LNCAP (cell line): ENCODE measurements at regions not wholly inside any gene's neighbourhood (a gene's known extent, or its start where the extent isn't known, plus 50 kb on each side); places are given as distances from the start of the nearest gene placed in this dataset.
A peak's percentile ranks its signal among the peaks of the same experiment; 100 is the strongest.

Experiments used
- TF ChIP-seq, protein P1 (sequence below): fragments of 450-650 bp; IDR thresholded peaks from 2 replicates; pipeline ENCODE4 v1.5.1; 2017; ENCODE audit warnings: mild to moderate bottlenecking

DNA sequence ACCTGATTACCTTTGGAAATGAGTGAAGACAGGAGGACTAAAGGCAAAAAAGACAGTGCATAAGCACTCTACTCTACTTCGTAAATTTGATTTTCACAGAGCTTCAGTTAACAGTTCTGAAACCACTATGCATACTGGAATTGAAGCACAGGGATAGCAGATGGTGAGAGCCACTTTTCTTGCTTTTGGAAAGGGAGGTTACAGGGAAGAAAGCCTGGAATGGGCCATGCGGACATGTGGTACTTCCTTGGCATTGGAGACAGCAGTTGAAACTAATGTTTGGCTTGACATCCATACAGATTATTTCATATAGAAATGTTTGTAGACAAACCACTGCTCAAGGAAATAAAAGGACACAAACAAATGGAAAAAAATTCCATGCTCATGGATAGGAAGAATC is 585.6 kb upstream of the RAB6C start:
- TF ChIP-seq, protein P1, sequence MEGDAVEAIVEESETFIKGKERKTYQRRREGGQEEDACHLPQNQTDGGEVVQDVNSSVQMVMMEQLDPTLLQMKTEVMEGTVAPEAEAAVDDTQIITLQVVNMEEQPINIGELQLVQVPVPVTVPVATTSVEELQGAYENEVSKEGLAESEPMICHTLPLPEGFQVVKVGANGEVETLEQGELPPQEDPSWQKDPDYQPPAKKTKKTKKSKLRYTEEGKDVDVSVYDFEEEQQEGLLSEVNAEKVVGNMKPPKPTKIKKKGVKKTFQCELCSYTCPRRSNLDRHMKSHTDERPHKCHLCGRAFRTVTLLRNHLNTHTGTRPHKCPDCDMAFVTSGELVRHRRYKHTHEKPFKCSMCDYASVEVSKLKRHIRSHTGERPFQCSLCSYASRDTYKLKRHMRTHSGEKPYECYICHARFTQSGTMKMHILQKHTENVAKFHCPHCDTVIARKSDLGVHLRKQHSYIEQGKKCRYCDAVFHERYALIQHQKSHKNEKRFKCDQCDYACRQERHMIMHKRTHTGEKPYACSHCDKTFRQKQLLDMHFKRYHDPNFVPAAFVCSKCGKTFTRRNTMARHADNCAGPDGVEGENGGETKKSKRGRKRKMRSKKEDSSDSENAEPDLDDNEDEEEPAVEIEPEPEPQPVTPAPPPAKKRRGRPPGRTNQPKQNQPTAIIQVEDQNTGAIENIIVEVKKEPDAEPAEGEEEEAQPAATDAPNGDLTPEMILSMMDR = no peak

DNA sequence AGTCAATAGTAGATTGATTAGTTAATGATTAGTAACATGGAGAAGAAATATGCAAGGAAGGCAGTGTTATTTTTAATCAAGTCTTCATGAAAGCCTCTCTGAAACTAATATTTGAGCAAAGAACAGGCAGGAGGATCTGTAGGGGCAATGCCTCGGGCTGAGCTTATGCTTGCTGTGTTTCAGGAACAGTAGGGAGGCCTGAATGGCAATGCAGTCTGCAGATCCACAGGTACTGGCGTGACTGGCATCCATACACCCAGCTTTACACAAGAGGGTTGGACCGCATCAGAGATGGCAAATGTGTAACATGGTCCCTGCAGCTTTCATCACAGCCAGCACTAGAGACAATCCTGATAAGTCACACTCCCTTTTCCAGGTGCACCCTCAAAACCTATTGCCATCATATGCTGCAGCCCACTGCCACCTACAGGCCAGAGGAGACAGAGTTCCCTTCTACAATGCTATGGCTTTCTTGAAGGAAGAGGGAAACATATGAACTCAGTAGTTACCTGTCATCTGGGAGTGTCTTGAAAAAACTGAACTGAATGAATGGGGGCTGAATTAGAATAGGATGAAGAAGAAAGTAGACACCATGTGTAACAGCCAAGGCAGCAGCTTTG is 582.4 kb upstream of the RAB6C start:
- TF ChIP-seq, protein P1 = peak; percentile 77

DNA sequence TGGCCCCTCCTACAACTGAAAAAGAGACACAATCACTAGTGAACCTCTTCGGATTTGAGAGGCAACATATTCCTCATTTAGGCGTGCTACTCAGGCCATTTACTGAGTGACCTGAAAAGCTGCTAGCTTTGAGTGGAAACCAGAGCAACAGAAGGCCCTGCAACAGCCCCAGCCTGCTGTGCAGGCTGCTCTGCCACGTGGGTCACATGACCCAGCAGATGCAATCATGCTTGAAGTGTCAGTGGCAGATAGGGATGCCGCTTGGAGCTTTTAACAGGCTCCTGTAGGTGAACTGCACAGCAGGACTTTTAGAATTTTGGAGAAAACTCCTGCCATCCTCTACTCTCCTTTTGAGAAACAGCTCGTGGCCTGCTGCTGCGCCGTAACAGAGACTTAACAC is 578.6 kb upstream of the RAB6C start:
- TF ChIP-seq, protein P1 = no peak

DNA sequence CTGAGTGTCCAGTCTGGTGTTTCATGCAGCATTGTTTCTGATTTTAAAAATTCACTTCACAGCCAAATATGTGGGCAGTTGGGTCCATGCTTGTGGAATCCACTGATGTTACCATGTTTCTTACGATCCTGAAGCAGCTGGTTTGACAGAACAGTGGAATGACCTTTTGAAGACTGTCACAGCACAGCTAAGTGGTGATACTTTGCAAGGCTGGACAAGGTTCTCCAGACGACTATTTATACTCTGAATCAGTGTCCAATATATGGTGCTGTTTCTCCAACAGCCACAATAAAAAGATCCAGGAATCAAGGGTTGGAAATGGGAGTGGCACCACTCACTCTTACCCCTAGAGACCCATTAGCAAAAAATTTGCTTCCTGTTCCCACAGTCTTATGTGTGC is 577.4 kb upstream of the RAB6C start:
- TF ChIP-seq, protein P1 = no peak

DNA sequence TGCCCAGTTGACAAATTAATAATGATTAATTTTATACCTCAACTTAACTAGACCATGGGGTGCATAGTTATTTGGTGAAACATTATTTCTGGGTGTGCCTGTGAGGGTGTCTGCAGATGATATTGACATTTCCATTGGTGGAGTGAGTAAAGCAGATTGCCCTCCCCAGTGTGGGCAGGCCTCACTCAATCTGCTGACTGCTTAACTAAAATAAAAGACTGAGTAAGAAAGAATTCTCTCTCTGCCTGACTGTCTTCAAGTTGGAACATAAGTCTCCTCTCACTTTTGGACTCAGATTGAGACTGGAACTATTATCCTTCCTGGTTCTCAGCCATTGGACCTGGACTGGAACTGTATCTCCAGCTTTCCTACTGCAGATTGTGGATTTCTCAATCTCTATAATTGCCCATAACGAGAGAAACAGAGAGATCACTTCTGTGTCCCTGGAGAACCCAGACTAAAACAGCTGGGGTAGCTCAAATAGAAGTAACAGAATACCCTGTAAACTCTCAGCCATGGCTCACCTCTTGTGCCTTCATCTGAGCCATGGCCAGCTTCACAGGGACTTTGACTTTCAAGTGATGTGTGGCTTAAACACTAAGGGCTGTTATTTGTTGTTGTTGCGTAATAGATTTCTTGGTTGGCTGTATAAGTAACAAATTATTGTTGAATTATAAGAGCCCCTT is 575.3 kb upstream of the RAB6C start:
- TF ChIP-seq, protein P1 = no peak

DNA sequence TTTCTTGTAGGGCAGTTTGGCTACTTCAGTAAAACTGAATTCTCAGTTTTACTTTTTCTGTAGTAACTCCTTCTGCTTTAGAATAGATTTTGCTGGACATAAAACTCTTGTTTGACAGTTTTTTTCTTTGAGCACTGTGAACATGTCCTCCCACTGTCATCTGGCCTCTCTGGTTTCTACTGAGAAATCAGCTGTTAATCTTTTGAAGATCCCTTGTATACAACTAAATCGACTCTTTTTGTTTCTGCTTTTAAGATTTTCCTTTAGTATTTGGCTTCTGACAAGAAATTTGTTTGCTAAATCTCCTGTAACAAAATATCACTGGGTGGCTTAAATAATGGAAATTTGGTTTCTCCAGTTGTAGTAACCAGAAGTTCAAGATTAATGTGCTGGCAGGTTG is 570.9 kb upstream of the RAB6C start:
- TF ChIP-seq, protein P1 = no peak

DNA sequence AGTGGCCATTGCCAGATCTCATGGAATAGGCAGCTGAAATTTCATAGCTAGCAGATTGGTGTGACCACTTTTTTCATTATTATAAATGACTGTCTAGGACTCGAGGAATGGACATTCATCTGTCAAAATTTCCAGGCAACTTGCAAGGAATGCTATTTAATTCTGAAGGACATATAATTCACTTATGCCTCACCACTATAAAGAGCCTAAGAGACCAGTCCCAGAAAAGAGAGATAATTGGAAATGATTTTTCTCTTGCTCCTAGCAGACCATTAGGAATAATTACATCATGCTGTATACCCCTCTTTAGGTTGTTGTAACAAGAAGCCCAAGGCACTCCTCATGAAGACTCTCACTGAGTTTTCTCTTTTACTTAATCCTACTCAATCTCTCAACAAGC is 557.4 kb upstream of the RAB6C start:
- TF ChIP-seq, protein P1 = no peak
